GM21786 (cell line): ENCODE measurements at regions not wholly inside any gene's neighbourhood (a gene's known extent, or its start where the extent isn't known, plus 50 kb on each side); places are given as distances from the start of the nearest gene placed in this dataset.

Experiments
- ATAC-seq: cut with Tn5 transposase; IDR thresholded peaks from one replicate; pipeline ENCODE4 v1.9.1; 2021; ENCODE audit not compliant: unreplicated experiment

- ATAC-seq = no peak
Observed at GRCh38 chrX:109842611-109843010, 109.6 kb upstream of the ACSL4 start.

- ATAC-seq = peak; percentile 42
Observed at GRCh38 chrX:109843963-109844751, 111.1 kb upstream of the ACSL4 start.

GRCh38 chrX:109844986-109845385 lies 111.9 kb upstream of the ACSL4 start:
- no peak for ATAC-seq

GRCh38 chrX:109845996-109846395 lies 112.9 kb upstream of the ACSL4 start:
- no peak for ATAC-seq

- ATAC-seq = no peak
Observed at GRCh38 chrX:109847257-109848187, 114.5 kb upstream of the ACSL4 start.

- ATAC-seq = peak; percentile 87
Observed at GRCh38 chrX:109848461-109849050, 115.5 kb upstream of the ACSL4 start.

- ATAC-seq = no peak
Observed at GRCh38 chrX:109854096-109854495, 121.0 kb upstream of the ACSL4 start.

GRCh38 chrX:109855501-109855900 lies 122.4 kb upstream of the ACSL4 start:
- ATAC-seq = peak; percentile 84

- no peak for ATAC-seq
Observed at GRCh38 chrX:109856974-109857373, 123.9 kb upstream of the ACSL4 start.

GRCh38 chrX:109857584-109858228 lies 124.6 kb upstream of the ACSL4 start:
- no peak for ATAC-seq

GRCh38 chrX:109858602-109859341 lies 125.7 kb upstream of the ACSL4 start:
- ATAC-seq = no peak

- no peak for ATAC-seq
Observed at GRCh38 chrX:109859651-109860050, 126.6 kb upstream of the ACSL4 start.

- no peak for ATAC-seq
Observed at GRCh38 chrX:109862433-109862832, 129.4 kb upstream of the ACSL4 start.

GRCh38 chrX:109863811-109864210 lies 130.8 kb upstream of the ACSL4 start:
- no peak for ATAC-seq

GRCh38 chrX:109871121-109871888 lies 131.6 kb upstream of the TMEM164 start:
- no peak for ATAC-seq

- no peak for ATAC-seq
Observed at GRCh38 chrX:109872021-109872732, 130.7 kb upstream of the TMEM164 start.

GRCh38 chrX:109873574-109873973 lies 129.3 kb upstream of the TMEM164 start:
- ATAC-seq = no peak

GRCh38 chrX:109873983-109874382 lies 128.9 kb upstream of the TMEM164 start:
- no peak for ATAC-seq

- no peak for ATAC-seq
Observed at GRCh38 chrX:109874548-109874947, 128.4 kb upstream of the TMEM164 start.
